Limb (tissue), 2 donors: ENCODE measurements at regions not wholly inside any gene's neighbourhood (a gene's known extent, or its start where the extent isn't known, plus 50 kb on each side); places are given as distances from the start of the nearest gene placed in this dataset.
"Not testable (repeated sequence)": the region's sequence is repeated elsewhere in the genome, so short reads cannot be mapped to it uniquely, and the experiment has no call there.

Experiments used
- DNase-seq, 2 donors: peaks; one replicate each; pipeline ENCODE4 v3.0.0-alpha.2; 2016; ENCODE audit errors: extremely low spot score in 2 of 2

DNA sequence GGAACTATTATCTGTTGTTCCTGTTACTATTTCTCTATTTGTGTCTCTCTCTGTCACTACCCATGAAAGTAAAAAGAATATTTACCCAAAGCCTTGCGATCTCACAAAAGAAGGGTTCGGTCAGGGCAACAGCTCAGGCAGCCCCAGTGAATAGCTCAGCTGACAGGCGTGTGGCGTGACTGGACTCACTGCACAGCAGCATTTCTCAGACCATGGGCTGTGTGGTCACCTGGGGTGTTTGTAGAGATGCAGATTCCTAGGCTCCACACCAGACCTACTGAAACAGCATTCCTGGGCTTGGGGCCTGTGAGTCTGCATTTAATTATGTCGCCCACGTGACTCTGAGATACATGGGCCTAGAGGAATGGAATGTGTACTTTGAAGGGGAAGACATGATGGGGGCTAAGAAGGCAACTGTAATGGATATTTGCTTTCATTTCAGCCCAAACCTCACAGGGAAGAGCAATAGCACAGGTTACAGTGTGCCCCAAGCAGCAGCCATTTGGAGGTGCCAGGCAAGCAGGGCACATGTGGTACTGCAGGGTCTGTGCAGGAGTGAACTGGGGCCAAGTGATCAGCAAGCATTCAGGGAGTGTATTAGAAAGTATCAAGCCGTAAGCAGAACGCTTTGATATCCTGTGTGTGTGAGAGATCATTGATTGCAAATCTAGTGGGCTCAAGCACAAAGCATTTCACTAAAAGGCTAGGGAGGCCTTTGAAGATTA is 90.4 kb upstream of the RBMS1 start:
- no peak for DNase-seq

DNA sequence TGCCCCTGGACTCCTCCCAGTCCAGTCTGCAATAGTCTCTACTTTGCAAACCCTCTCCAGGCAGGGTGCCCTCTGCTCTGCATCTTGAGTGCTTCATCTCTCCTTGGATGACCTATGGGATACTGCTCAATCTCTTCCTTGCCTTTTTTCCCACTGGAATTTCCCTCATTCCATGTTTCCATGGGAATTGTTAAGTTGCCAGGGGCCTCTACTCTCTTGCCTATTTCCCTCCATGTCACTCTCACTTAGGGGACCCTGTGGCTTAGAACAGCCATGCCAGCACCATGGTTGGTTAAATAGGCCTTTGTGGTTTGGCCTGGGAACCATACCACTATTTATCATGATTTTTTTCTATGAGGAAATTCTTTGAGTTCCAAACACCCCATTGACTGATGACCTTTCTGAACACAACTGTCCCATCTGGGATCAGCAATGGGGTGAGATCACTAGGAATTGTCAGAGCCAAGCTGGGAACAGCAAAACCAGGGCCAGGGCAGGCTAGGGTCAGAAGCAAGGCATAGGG is 91.4 kb upstream of the RBMS1 start:
- DNase-seq = no peak

DNA sequence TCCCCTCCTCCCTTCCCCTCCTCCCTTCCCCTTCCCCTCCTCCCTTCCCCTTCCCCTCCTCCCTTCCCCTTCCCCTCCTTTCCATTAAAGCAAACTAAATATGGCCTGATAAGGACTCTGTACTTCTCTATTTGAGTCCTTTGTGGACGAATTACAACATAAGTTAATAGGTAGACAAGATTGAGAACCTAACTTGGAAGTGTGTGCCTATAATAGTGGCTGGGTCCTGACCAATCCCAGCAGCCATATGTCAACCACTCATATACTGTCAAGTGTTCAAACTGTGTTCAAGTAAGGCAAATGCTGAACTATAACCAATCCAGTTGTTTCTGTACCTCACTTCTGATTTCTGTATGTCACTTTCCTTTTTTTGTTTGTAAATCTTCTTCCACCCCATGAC is 97.1 kb upstream of the RBMS1 start:
- DNase-seq = no peak

DNA sequence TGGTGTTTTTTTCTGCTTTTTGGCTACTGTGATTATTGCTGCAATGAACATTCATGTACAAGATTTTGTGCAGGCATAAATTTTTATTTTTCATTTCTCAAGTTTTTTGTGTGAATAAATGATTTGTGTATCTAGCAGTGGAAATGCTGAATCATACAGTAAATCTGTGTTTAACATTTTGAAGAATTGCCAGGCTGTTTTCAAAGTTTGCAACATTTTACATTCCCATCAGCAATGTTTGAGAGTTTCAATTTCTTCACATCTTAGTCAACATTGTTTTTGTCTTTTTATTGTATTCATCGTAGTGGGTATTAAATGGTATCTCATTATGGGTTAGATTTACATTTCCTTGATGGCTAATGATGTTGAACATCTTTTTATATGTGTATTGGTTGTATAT is 98.8 kb upstream of the RBMS1 start:
- no peak for DNase-seq

DNA sequence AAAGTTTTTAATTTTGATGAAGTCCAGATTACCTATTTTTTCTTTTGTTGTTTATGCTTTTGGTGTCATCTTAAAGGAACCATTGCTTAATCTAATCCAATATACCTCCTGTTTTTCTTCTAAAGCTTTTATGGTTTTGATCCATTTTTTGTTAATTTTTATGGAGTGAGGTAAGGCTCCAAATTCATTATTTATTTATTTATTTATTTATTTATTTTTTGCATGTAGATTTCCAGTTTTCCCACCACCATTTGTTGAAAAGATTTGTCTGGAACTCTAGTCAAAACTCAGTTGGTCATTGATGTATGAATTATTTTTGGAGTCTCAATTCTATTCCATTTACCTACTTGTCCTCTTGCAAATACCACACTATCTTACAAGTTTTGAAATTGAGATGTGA is 99.4 kb upstream of the RBMS1 start:
- no peak for DNase-seq

DNA sequence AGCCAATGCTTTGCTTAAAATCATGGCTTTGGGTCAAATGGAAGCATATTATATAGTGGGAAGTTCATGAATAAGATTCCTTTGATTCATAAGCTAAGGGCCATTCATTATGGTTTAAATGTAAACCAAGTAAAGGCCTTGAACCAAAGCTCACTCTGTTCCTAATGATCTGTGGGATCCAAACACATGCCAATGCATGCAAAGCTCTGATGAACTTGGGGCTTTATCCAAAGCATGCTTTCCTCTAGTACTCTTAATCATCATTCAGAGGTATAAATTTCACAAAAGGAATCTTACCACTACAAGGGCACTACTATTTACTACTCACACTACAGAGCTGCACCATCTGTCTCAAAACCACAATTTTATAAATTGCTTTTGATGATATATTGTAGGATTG is 102.8 kb upstream of the RBMS1 start:
- no peak for DNase-seq

DNA sequence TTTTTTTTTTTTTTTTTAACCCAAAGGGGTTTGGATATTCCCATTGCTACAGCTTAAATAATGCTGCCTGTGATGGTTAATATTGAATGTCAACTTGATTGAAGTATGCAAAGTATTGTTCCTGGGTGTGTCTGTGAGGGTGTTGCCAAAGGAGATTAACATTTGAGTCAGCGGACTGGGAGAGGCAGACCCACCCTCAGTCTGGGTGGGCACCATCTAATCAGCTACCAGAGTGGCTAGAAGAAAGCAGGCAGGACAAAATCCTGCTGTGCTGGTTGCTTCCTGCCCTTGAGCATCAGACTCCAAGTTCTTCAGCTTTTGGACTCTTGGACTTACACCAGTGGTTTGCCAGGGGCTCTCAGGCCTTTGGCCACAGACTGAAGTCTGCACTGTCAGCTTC is 106.8 kb upstream of the RBMS1 start:
- DNase-seq = not testable (repeated sequence)

DNA sequence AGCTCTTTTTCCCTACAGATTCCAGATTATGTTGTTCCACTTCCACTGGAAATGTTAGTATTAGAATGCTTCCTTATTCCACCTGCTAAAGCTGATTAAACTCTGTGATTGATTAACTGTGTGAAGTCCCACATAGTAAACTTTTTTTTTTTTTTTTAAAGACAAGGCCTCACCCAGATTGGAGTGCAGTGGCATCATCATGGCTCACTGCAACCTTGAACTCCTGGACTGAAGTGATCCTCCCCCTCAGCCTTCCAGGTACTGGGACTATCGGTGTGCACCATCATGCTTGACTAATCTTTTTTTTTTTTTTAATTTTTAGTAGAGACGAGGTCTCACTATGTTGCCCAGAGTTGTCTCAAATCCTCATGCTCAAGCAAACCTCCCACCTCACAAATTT is 108.5 kb upstream of the RBMS1 start:
- no peak for DNase-seq

DNA sequence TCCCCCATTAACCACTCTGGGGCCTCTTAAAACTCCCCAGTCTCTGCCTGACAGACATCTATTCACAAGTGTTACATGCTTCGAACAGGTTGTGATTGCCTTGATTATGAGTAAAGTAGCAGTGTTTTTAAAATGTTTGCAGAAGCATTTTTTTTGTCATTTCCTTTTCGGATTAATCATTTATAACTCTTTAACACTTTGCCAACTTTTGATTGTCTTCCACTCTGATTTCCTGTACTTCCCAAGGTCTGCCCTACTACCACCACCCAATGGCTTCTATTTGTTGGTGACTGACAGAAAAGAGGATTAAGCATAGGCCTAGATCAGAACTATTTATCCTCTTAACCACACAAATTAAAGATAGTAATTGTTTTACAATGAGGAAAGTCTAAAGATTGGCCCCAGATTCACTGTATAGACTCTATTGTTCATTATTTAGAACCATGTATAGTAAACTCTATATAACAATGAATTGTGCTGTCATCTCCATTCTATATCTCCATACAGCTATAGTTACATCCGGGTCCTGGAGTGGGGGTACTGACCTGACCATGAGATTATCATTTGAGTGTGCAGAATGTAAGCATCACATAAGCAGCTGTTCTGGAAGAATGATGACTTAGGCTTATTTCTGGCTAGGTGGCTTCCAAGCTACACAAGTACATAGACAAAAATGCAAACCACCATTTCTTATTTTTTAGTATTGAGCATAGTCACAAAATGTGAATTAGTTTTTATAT is 110.3 kb upstream of the RBMS1 start:
- no peak for DNase-seq

DNA sequence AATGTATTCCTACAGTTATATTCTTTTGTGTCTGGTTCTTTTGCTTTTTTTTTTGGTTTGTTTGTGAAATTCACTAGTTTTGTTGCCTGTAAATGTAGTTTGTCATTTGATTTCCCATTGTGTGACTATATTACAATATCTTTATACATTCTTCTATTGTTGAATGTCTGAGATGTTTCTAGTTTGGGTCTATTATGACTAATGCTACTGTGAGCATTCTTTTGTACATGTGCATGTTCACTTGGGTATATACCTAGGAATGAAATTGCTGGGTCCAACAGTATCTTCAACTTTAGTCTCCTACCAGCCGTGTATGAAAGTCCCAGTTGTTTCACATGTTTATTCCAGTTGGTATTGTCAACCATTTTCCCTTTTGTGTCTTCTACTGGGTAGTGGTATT is 112.7 kb upstream of the RBMS1 start:
- no peak for DNase-seq

DNA sequence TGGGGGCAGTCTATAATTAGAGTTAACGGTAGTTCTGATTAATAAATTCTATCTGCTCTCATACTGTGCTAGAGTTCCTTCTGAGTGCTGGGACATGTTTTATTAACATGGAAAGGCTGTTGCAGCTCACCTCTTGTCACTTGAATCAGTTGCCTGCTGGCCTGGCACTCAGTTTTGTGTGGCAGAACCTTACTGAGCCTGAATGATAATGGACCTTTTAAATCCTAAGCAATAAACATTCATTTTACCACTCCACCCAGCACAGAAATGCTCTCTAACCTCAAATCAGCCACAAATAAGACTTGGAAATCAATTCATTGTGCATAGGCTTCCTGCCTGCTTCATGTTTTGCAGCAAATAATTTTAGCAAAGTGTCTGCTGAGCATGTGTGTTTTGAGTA is 115.0 kb upstream of the RBMS1 start:
- no peak for DNase-seq

DNA sequence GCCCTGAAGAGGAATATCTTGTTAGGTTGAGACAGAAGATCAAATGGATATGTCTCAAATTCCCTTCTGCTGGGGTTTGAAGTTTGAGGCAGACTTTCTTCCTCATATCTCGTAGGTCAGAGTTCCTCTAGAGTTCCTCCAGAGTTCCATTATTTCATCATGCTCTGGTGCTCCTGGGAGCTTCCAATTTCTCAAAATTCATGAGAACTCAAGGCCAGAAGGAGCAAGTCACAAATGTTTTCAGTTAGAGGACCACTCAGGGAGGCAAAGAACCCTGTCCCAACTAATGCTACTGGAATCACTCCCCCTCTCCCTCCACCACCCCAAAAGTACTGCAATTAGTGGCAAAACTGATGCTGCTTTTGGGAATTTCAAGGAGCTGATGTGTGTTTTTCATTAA is 115.7 kb upstream of the RBMS1 start:
- no peak for DNase-seq

DNA sequence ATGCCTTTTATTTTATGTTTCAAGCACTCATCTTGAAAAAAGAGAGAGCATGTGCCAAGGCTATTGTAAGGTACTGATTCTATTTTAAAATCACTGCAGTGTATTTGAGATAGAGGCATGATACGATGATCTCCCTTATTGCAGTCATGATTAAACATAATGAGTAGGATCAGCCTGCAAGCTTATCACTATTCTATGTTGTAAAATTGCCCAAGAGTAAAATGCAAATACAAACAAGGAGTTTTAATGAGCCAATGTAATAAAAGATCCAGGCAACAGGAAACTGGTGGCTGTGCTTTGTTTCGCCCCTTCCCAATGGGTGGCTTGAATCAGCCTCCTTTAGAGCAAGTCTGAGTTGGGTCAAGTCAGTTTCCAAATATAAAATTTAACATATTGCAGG is 116.4 kb upstream of the RBMS1 start:
- no peak for DNase-seq

DNA sequence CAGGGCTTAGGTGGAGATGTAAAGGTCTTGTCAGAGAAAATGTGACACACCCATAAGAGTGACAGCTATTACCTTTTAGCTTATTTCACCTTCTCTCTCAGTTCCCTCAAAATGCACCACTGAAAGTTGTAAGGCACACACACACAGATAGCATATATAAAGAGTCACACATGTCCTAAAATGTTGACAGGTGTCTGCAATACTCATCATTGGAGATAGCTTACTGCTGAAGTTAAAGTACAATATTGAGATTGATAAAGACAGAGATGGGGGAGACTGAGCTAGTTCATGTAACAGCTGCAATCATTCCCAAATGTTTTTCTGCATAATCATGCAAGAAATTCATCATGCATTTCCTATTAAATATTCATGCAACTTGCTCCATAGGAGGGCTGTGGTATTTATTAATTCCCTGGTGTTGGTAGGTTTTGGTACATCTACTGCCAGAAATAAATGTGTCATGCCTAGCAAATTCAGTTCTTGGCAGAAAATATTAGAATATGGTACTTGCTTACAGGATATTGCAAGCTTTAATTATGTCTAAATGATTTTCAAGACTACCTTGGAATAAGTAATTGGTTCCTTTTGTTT is 118.8 kb upstream of the RBMS1 start:
- no peak for DNase-seq

DNA sequence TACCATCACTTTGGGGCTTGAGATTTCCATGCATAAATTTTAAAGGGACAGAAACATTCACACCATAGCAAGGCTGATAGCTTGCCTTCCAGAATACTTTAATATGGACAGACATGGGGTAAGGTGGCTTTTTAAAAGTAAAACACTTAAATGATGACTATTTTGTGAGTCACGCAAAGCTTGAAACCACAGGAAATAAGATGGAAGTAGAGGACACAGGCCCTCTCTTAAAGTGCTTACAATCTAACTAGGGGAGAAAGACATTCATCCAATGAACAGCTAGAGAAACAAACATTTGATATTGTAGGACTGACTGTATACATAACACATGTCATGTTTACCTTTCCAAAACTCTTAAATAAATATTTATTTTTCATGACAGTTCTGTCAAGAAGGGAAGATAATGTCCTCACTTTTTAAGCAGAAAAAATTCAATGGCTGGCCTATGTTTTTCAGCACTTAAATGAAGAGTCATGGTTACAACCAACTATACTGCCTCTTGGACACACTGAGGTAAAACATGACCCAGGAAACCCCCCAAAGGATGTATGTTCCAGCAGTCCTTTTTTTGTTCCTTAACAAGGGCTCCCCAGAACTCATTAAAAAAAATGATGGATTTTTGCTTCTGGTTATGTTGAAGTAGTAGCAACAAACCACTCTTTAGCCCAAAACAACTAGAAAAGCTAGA is 120.0 kb upstream of the RBMS1 start:
- DNase-seq = no peak

DNA sequence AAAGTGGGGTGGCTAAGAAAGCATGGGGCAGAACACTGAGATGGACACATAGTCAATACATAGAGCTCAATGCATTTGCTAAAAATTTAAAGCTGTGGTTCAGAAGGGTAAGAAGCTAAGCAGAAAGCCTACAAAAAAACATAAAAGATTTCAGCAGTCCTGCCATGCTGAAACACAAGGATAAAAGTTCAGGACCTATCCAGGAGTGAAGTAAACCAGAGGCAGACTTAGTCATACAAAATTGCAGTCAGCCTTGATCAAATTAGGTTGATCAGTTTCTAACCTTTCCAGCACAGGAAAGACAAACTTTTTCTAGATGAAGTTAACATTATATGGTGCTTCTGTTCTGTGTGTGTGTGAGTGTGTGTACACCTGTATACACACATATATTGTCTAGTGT is 120.8 kb upstream of the RBMS1 start:
- DNase-seq = no peak

DNA sequence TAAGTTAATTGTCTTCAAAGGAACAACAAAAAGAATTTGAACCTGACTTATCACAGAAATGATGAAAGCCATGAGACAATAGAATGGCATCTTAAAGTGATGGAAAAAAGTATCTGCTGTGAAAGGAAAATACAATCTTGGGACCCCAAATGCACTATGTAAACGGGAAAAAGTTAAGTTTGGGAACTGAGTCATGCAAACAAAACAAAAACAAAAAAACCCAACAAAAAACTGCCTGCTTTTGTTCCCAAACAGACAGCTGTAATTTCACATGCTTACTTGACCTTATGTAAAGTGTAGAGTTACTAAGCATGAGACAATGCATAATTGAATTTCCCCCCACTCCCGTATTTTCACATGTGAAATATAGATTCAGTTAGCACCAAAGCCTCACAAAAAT is 122.1 kb upstream of the RBMS1 start:
- DNase-seq = no peak

DNA sequence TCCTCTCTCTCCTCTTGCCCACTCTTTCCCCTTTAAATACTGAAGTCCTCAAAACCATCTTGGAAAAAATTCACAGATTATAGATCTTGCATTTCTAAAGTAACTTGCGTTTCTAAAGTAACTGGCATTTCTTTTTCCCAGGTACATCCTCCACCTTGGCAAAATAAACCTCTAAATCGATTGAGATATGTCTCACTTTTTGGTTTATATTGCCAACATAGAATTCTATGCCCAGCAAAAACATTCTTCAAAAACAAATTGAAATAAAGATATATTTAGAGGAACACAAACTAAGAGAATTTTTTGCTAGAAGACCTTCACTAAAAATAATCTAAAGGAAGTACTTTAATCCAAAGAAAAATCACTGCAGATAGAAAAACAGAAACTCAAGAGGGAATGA is 122.5 kb upstream of the RBMS1 start:
- no peak for DNase-seq

DNA sequence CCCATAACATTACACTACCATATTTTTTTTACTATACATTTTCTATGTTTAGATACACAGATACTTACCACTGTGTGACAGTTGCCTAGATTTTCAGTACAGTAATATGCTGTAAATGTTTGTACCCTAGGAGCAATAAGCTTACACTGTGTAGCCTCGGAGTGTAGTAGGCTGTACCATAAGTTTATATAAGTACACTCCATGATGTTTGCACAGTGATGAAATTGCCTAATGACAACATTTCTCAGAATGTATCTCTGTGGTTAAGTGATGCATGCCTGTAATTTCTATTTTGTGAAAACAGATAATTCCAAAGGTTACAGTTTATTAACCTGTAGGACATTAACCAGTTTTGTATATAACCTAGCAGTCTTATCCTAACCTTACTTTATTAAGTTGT is 128.1 kb upstream of the RBMS1 start:
- no peak for DNase-seq

DNA sequence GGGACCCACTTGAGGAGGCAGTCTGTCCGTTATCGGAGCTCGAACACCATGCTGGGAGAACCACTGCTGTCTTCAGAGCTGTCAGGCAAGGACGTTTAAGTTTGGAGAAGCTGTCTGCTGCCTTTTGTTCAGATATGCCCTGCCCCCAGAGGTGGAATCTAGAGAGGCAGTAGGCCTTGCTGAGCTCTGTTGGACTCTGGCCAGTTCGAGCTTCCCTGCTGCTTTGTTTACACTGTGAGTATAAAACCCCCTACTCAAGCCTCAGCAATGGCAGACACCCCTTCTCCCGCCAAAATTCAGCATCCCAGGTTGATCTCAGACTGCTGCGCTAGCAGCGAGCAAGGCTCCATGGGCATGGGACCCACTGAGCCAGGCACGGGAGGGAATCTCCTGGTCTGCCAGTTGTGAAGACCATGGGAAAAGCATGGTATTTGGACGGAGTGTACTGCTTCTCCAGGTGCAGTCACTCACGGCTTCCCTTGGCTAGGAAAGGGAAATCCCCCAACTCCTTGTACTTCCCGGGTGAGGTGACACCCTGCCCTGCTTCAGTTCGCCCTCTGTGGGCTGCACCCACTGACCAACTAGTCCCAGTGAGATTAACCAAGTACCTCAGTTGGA is 134.5 kb upstream of the RBMS1 start:
- DNase-seq = not testable (repeated sequence)

DNA sequence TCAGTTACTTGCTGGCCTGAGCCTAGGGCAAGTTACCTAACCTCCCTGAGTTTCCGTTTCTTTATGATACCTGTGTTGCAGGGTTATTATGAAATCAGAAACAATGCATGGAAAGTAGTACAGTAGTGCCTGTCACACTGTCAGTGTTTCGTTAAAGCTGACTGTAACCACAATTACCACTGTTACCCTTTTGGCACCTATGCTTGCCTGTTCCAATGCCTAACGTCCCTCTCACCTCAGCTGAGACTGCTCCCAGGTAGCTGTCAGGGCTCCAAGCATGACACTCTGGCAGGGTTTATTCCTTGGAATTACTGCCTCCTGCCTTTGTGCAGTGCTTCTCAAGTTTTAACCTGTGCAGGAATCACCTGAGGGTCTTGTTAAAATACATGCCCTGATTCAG is 135.2 kb upstream of the RBMS1 start:
- DNase-seq = no peak
